ENCODE measurements at regions not wholly inside any gene's neighbourhood (a gene's known extent, or its start where the extent isn't known, plus 50 kb on each side); places are given as distances from the start of the nearest gene placed in this dataset.

DNA sequence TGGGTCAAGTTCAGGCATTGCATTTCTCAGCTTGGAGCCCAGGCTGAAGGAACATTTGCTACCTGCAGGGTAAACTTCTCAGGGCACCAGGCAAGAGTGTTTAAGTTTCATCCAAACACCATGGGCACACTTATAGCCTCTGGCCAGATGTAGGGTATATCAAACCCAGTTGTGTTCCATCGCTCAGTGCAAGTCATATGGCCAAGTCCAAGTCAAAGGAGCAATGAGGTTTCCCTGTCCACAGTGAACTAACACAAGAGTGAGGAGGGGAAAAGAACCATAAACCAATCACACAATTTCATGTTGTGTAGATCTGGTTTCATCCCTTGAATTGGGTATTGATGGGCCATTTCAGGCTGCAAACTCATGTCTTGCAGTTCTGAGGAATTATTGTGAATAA lies 107.2 kb downstream of the SOX11 start:
- Histone ChIP-seq H3K9me3 (peaks cover 0 to 5% (median 0%) of the 10 kb centered on the region in 3 donors), H3K4me3 (no peak overlapping the region), H3K4me1 (no peaks in the 10 kb centered on the region), H3K36me3 (no peaks in the 10 kb centered on the region), H3K27ac (no peak overlapping the region), H3K27me3 (no peaks in the 10 kb centered on the region)
- TF ChIP-seq, protein P1, sequence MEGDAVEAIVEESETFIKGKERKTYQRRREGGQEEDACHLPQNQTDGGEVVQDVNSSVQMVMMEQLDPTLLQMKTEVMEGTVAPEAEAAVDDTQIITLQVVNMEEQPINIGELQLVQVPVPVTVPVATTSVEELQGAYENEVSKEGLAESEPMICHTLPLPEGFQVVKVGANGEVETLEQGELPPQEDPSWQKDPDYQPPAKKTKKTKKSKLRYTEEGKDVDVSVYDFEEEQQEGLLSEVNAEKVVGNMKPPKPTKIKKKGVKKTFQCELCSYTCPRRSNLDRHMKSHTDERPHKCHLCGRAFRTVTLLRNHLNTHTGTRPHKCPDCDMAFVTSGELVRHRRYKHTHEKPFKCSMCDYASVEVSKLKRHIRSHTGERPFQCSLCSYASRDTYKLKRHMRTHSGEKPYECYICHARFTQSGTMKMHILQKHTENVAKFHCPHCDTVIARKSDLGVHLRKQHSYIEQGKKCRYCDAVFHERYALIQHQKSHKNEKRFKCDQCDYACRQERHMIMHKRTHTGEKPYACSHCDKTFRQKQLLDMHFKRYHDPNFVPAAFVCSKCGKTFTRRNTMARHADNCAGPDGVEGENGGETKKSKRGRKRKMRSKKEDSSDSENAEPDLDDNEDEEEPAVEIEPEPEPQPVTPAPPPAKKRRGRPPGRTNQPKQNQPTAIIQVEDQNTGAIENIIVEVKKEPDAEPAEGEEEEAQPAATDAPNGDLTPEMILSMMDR (IDR thresholded peaks at IDR 0.05) = no peak
- no peak for TF ChIP-seq POLR2A (IDR thresholded peaks at IDR 0.05)
- intact Hi-C loops (cut with DNase I) = no loop called here
- no peak for DNase-seq
- WGBS, 2 donors = 75 to 83% methylated on average over 1 of the region's 1 CpG

DNA sequence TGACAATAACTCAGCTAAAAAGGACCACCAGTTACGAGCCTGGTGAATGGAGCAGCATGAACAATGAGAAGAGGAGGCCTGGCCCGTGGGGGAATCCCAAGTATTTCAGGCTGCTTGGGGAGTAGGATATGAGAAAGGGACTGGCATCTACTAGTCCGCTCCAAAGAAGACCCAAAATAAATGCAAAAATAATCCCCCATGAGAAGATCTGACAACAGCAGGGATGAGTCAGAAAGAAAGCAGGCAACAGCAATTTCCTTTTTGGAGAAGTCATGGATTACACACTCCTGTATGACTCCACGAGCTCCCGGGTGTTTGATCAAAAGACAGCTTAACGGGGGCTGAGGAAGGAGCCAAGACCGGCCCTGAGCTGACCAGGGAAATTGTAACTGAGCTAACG lies 111.4 kb downstream of the SOX11 start:
- no peak overlapping the region for H3K4me3 ChIP-seq
- H3K4me1 ChIP-seq = no peaks in the 10 kb centered on the region
- H3K27me3 ChIP-seq = no peaks in the 10 kb centered on the region
- TF ChIP-seq, protein P1 (IDR thresholded peaks at IDR 0.05) = no peak
- TF ChIP-seq POLR2A (IDR thresholded peaks at IDR 0.05) = no peak
- WGBS, 2 donors = 27 to 28% methylated on average over 8 of the region's 8 CpGs
- peaks cover 0 to 5% (median 0%) of the 10 kb centered on the region in 3 donors for H3K9me3 ChIP-seq
- intact Hi-C loops (cut with DNase I) = no loop called here
- no peaks in the 10 kb centered on the region for H3K36me3 ChIP-seq
- no peak overlapping the region for H3K27ac ChIP-seq
- DNase-seq = no peak

DNA sequence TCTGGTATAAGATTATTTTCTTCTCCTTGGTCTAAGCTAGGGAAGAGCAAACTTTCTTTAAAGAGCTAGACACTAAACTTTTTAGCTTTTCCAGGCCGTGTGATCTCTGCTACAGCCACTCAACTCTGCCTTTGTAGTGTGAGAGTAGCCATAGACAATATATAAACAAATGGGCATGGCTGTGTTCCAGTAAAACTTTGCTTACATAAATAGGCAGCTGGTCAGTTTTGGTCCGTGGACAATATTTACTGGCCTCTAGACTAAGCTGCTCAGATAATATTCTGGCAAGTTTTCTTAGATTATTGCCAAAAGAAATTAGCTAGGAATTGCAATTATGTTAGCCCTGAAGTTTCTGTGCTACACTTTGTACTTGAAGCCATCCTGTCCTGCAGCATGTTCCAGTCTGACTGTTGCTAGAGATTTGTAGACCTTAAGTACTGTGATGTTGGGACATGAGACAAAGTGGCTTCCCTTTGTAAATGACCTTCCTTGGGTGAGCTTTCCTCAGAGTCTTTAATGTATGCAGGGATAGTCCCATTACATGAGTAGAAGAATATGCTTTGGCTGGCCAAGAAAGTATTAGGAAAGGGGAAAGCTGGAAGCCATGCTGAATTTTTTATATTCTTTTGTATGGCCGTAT lies 126.9 kb downstream of the SOX11 start:
- H3K9me3 ChIP-seq = no peaks in the 10 kb centered on the region
- TF ChIP-seq, protein P1 (IDR thresholded peaks at IDR 0.05) = no peak
- TF ChIP-seq POLR2A (IDR thresholded peaks at IDR 0.05) = no peak
- H3K36me3 ChIP-seq = no peaks in the 10 kb centered on the region
- no peak for DNase-seq
- intact Hi-C loops (cut with DNase I) = no loop called here
- no peak overlapping the region for H3K27ac ChIP-seq
- no peaks in the 10 kb centered on the region for H3K4me1 ChIP-seq
- H3K27me3 ChIP-seq = no peaks in the 10 kb centered on the region
- WGBS, 2 donors = 35 to 42% methylated on average over 3 of the region's 3 CpGs
- no peak overlapping the region for H3K4me3 ChIP-seq

DNA sequence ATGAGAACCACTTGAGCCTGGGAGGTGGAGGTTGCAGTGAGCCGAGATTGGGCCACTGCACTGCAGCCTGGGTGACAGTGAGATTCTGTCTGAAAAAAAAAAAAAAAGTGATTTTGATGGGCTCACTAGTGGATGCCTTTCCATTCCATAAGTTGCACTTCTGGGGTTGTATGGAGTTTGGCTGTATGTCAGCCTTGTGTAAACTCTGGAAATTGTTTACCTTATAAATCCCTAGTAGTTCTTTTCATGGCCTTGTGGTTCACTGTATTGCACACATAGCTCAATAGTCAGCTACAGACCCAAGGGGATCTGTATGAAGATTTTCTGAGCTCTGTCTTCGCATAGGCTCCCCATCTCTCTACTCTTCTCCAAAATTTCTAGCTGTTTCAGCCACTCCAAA lies 131.9 kb downstream of the SOX11 start:
- Histone ChIP-seq H3K36me3 (no peaks in the 10 kb centered on the region), H3K4me3 (no peak overlapping the region), H3K27ac (no peak overlapping the region), H3K9me3 (no peaks in the 10 kb centered on the region), H3K4me1 (no peaks in the 10 kb centered on the region), H3K27me3 (no peaks in the 10 kb centered on the region)
- TF ChIP-seq, protein P1 (IDR thresholded peaks at IDR 0.05) = no peak
- TF ChIP-seq POLR2A (IDR thresholded peaks at IDR 0.05) = no peak
- intact Hi-C loops (cut with DNase I) = no loop called here
- 59 to 68% methylated on average over 2 of the region's 2 CpGs for WGBS, 2 donors
- DNase-seq = no peak

DNA sequence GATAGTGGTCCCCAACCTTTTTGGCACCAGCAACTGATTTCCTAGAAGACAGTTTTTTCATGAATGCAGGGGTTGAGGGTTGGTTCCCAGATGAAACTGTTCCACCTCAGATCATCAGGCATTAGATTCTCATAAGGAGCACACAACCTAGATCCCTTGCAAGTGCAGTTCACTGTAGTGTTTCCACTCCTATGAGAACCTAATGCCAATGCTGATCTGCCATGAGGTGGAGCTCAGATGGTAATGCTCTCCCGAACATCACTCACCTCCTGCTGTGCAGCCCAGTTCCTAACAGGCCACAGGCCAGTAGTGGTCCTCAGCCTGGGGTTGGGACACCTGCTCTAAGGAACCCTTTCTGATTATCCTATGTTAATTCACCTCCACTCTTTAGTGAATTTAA lies 133.5 kb downstream of the SOX11 start:
- Histone ChIP-seq H3K4me1 (no peaks in the 10 kb centered on the region), H3K9me3 (no peaks in the 10 kb centered on the region), H3K27me3 (no peaks in the 10 kb centered on the region), H3K4me3 (no peak overlapping the region), H3K36me3 (no peaks in the 10 kb centered on the region), H3K27ac (no peak overlapping the region)
- 83% methylated on average over 1 of the region's 1 CpG; no CpG with 5 or more reads in 1 of the 2 donors for WGBS, 2 donors
- TF ChIP-seq, protein P1 (IDR thresholded peaks at IDR 0.05) = no peak
- no peak for TF ChIP-seq POLR2A (IDR thresholded peaks at IDR 0.05)
- intact Hi-C loops (cut with DNase I) = no loop called here
- no peak for DNase-seq

Data from esophagus squamous epithelium (tissue), 5 donors.